HL-60 (cell line): ENCODE measurements at regions not wholly inside any gene's neighbourhood (a gene's known extent, or its start where the extent isn't known, plus 50 kb on each side); places are given as distances from the start of the nearest gene placed in this dataset.

Source experiments
- DNase-seq, 2 experiments: peaks; one replicate each; pipeline ENCODE4 v3.0.0-alpha.2; 2010 to 2020; ENCODE audit warnings: low read depth in 1 of 2, low spot score in 1 of 2
- H3K27ac ChIP-seq: fragments of 250-450 bp; sonication (Bioruptor Pico); replicated peaks from 2 replicates; pipeline ENCODE4 v1.5.1; 2020; ENCODE audit warnings: mild to moderate bottlenecking, moderate library complexity
- H3K27me3 ChIP-seq: fragments of 250-450 bp; sonication (Bioruptor Pico); 2 replicates; pipeline ENCODE4 v1.5.1; 2021; ENCODE audit warnings: mild to moderate bottlenecking, moderate library complexity; ENCODE audit not compliant: insufficient read depth, poor library complexity, severe bottlenecking
- H3K4me3 ChIP-seq: replicated peaks from 2 replicates; pipeline ENCODE4 v1.5.1; 2011; ENCODE audit warnings: mild to moderate bottlenecking, control low read depth, low read length; ENCODE audit not compliant: insufficient read depth
- CTCF ChIP-seq: IDR thresholded peaks from one replicate; pipeline ENCODE4 v1.5.1; 2011; ENCODE audit warnings: low read length, control low read depth, inconsistent platforms; ENCODE audit not compliant: insufficient read depth
- GABPA ChIP-seq: IDR thresholded peaks from 2 replicates; pipeline ENCODE4 v1.6.1; 2012; ENCODE audit warnings: low read depth
- POLR2AphosphoS5 ChIP-seq: IDR thresholded peaks from 2 replicates; pipeline ENCODE4 v1.6.1; 2012; ENCODE audit warnings: low read depth
- REST ChIP-seq: IDR thresholded peaks from 2 replicates; pipeline ENCODE4 v1.6.1; 2012; ENCODE audit warnings: low read depth; ENCODE audit not compliant: insufficient replicate concordance
- SPI1 ChIP-seq: IDR thresholded peaks from 2 replicates; pipeline ENCODE4 v1.6.1; 2012; ENCODE audit warnings: low read depth, mild to moderate bottlenecking, borderline replicate concordance

- no peak overlapping the region for H3K27ac ChIP-seq
- H3K27me3 ChIP-seq = no peaks in the 10 kb centered on the region
- TF ChIP-seq POLR2AphosphoS5 = no peak
- no peak overlapping the region for H3K4me3 ChIP-seq
- no peak for DNase-seq
Measured at GRCh38 chr5:165004175-165004574, 1498.8 kb downstream of the MAT2B start.

- Histone ChIP-seq H3K27me3 (no peaks in the 10 kb centered on the region), H3K27ac (peak overlapping the region; percentile 62), H3K4me3 (no peak overlapping the region)
- TF ChIP-seq CTCF (no peak), REST (no peak), GABPA (no peak), POLR2AphosphoS5 (no peak), SPI1 (no peak; the same call in 1 of the 2 replicates)
- DNase-seq = peak; percentile 77
Measured at GRCh38 chr5:165014439-165014838, 1509.0 kb downstream of the MAT2B start.

GRCh38 chr5:165015126-165015525, 1509.7 kb downstream of the MAT2B start:
- TF ChIP-seq CTCF (no peak), GABPA (no peak), REST (no peak), SPI1 (no peak), POLR2AphosphoS5 (no peak)

GRCh38 chr5:165015547-165015946, 1510.1 kb downstream of the MAT2B start:
- no peaks in the 10 kb centered on the region for H3K27me3 ChIP-seq
- no peak overlapping the region; the same call in 1 of the 2 replicates for H3K4me3 ChIP-seq
- DNase-seq = peak; percentile 7 to 47
- TF ChIP-seq REST (no peak), SPI1 (peak; percentile 52; the same call in 1 of the 2 replicates)
- H3K27ac ChIP-seq = peak overlapping the region; percentile 62

More at GRCh38 chr5:165015126-165015525, 1509.7 kb downstream of the MAT2B start:
- DNase-seq = no peak
- Histone ChIP-seq H3K4me3 (no peak overlapping the region; the same call in 1 of the 2 replicates), H3K27me3 (no peaks in the 10 kb centered on the region), H3K27ac (peak overlapping the region; percentile 62)
